Heart left ventricle (tissue), 16 donors: ENCODE measurements at regions not wholly inside any gene's neighbourhood (a gene's known extent, or its start where the extent isn't known, plus 50 kb on each side); places are given as distances from the start of the nearest gene placed in this dataset.

Experiments
- ATAC-seq, 4 donors: fragments of 200-7000 bp; cut with Tn5 transposase; one replicate each; pipeline ENCODE4 v1.9.1; 2020 to 2022; ENCODE audit warnings: moderate library complexity in 4 of 4, mild to moderate bottlenecking in 3 of 4, moderate number of reproducible peaks in 1 of 4
- DNase-seq, 5 donors: peaks; one replicate each; pipeline ENCODE4 v3.0.0-alpha.2; 2020
- H3K27ac ChIP-seq, 12 donors: fragments of 200-600 bp; sonication (generic) in 4 of 12; one replicate each; pipeline versions ENCODE4 v1.5.0 to v1.8.0; 2016 to 2022; ENCODE audit warnings: mild to moderate bottlenecking in 2 of 12
- H3K27me3 ChIP-seq, 9 donors: fragments of 200-600 bp; sonication (generic) in 2 of 9; one replicate each; pipeline versions ENCODE4 v1.5.1 to v1.8.0; 2016 to 2022; ENCODE audit warnings: mild to moderate bottlenecking in 3 of 9
- H3K36me3 ChIP-seq, 9 donors: fragments of 200-600 bp; sonication (generic) in 2 of 9; one replicate each; pipeline versions ENCODE4 v1.5.0 to v1.8.0; 2018 to 2022; ENCODE audit warnings: mild to moderate bottlenecking in 2 of 9
- H3K4me1 ChIP-seq, 12 donors: fragments of 200-600 bp; sonication (generic) in 4 of 12; one replicate each; pipeline versions ENCODE4 v1.5.0 to v1.8.0; 2016 to 2022; ENCODE audit warnings: mild to moderate bottlenecking in 3 of 12
- H3K4me3 ChIP-seq, 12 donors: fragments of 200-600 bp; sonication (generic) in 4 of 12; one replicate each; pipeline versions ENCODE4 v1.5.0 to v1.8.0; 2017 to 2022; ENCODE audit warnings: mild to moderate bottlenecking in 9 of 12, moderate library complexity in 4 of 12
- H3K9me3 ChIP-seq, 12 donors: fragments of 200-600 bp; sonication (generic) in 4 of 12; one replicate each; pipeline versions ENCODE4 v1.5.0 to v1.8.0; 2016 to 2022; ENCODE audit warnings: mild to moderate bottlenecking in 1 of 12
- CTCF ChIP-seq, 12 donors: fragments of 200-600 bp; sonication (generic) in 4 of 12; IDR thresholded peaks; one replicate each; pipeline versions ENCODE4 v1.5.0 to v1.8.0; 2018 to 2022; ENCODE audit warnings: antibody characterized with exemption in 12 of 12, mild to moderate bottlenecking in 5 of 12
- POLR2A ChIP-seq, 2 donors: fragments of 450-650 bp; IDR thresholded peaks; one replicate each; pipeline ENCODE4 v1.6.1; 2017; ENCODE audit warnings: antibody characterized with exemption in 2 of 2, mild to moderate bottlenecking in 2 of 2, moderate library complexity in 2 of 2
- WGBS, 4 donors: extraction: QIAGEN DNeasy Blood & Tissue Kit in 2 of 4; methylation state at CpG; one replicate each; pipeline versions ENCODE4 v1.1.5 to v1.1.7; 2013 to 2018; 5-methylcytosine and 5-hydroxymethylcytosine counted together
- intact Hi-C, 10 donors: fragments of 100-400 bp; cut with DNase I; formaldehyde crosslinking; loops; one replicate each; pipeline versions ENCODE4 v1.11.1 to v1.14.2; 2022
- donor health status: ischemic (EF 13 %, LVEDD 7.1; RV severe dilation, severe dysfunction).
- donor health status: healthy with polysubstance abuse.
- donor health status: DM: no; HTN: yes; CAD: no.
- donor health status: DM: no; HTN: no; CAD: no.
- donor health status: ischemic (EF 25% LVEDD 6.9; RV normal size, moderate dysfunction).
- donor health status: ischemic (EF 25% LVEDD 5.7; RV mildly dilated, moderate dysfunction).
- donor health status: healthy.
- donor health status: DM: yes; HTN: yes; CAD: no.
- donor health status: ischemic (EF 35%, LVEDD 5.7; RV mildly dilated, moderate dysfunction).
- donor health status: nonischemic (EF 11% LVEDD 7.7; RV severe dilation, severe dysfunction).
- donor health status: DM: yes; HTN: yes; CAD: no.
- donor health status: PGD.
- donor health status: ischemic (EF 29% LVEDD 5.4; RV normal size, mild dysfunction).
- donor health status: nonischemic (EF 23%, LVEDD 6.1; RV moderate dilation, normal function).

GRCh38 chr13:40311356-40312101, 354.9 kb downstream of the FOXO1 start:
- WGBS, 4 donors: 87 to 99% (median 97%) methylated on average over 7 of the region's 7 CpGs
- H3K36me3 ChIP-seq: no peaks in the 10 kb centered on the region
- H3K9me3 ChIP-seq: peaks cover 0 to 6% (median 2%) of the 10 kb centered on the region in 12 donors
- DNase-seq (no peak), ATAC-seq (no peak)
- no peaks in the 10 kb centered on the region for H3K27me3 ChIP-seq
- intact Hi-C loops: loop anchor here in 6 of 10 donors (5.0 to 10.0 kb wide), 5 partner anchors 93 to 363 kb away; partner anchors contain the start of gene FOXO1 (in 5 of the 6)
- H3K4me3 ChIP-seq: no peak overlapping the region
- H3K27ac ChIP-seq: no peak overlapping the region
- H3K4me1 ChIP-seq: peaks cover 0 to 24% (median 14%) of the 10 kb centered on the region in 12 donors
- TF ChIP-seq POLR2A (IDR thresholded peaks at IDR 0.05) (no peak), CTCF (IDR thresholded peaks at IDR 0.05) (no peak)

GRCh38 chr13:40313269-40314200, 352.9 kb downstream of the FOXO1 start:
- peaks cover 0 to 31% (median 16%) of the 10 kb centered on the region in 12 donors for H3K4me1 ChIP-seq
- no peaks in the 10 kb centered on the region for H3K9me3 ChIP-seq
- WGBS, 4 donors: 63 to 70% (median 68%) methylated on average over 12 of the region's 12 CpGs
- ATAC-seq (peak; percentile 66 to 85 (median 73)), DNase-seq (peak in 1 of 5 donors; percentile 41)
- H3K27me3 ChIP-seq: no peaks in the 10 kb centered on the region
- H3K36me3 ChIP-seq: no peaks in the 10 kb centered on the region
- TF ChIP-seq POLR2A (IDR thresholded peaks at IDR 0.05) (no peak), CTCF (IDR thresholded peaks at IDR 0.05) (no peak)
- intact Hi-C loops: loop anchor here in 6 of 10 donors (1.0 to 10.0 kb wide), 6 partner anchors 91 to 361 kb away; partner anchors contain the start of gene FOXO1 (in 5 of the 6)
- peak overlapping the region in 10 of 12 donors; percentile 19 to 70 (median 35) for H3K27ac ChIP-seq
- no peak overlapping the region for H3K4me3 ChIP-seq

GRCh38 chr13:40315416-40316064, 350.9 kb downstream of the FOXO1 start:
- peak overlapping the region in 5 of 12 donors; percentile 17 to 41 (median 29) for H3K27ac ChIP-seq
- 38 to 58% (median 51%) methylated on average over 9 to 10 of the region's 10 CpGs for WGBS, 4 donors
- H3K4me1 ChIP-seq: peaks cover 0 to 31% (median 17%) of the 10 kb centered on the region in 12 donors
- H3K27me3 ChIP-seq: no peaks in the 10 kb centered on the region
- H3K4me3 ChIP-seq: no peak overlapping the region
- no peaks in the 10 kb centered on the region for H3K36me3 ChIP-seq
- intact Hi-C loops: loop anchor here in 5 of 10 donors (5.0 to 10.0 kb wide), 5 partner anchors 89 to 359 kb away; partner anchors contain the start of gene FOXO1 (in 4 of the 5)
- TF ChIP-seq CTCF (IDR thresholded peaks at IDR 0.05) (no peak), POLR2A (IDR thresholded peaks at IDR 0.05) (no peak)
- DNase-seq (peak in 3 of 5 donors; percentile 26 to 31 (median 31)), ATAC-seq (peak; percentile 25 to 70 (median 40))
- no peaks in the 10 kb centered on the region for H3K9me3 ChIP-seq
